Rectal smooth muscle tissue (tissue), 1 donor: ENCODE measurements at regions not wholly inside any gene's neighbourhood (a gene's known extent, or its start where the extent isn't known, plus 50 kb on each side); places are given as distances from the start of the nearest gene placed in this dataset.

ENCODE experiments used
- H3K27ac ChIP-seq: one replicate; pipeline ENCODE4 v1.7.0; 2013; ENCODE audit warnings: low read depth, low read length, inconsistent platforms
- H3K27me3 ChIP-seq: one replicate; pipeline ENCODE4 v1.7.0; 2013; ENCODE audit warnings: low read length; ENCODE audit not compliant: control insufficient read depth, insufficient read depth
- H3K36me3 ChIP-seq: one replicate; pipeline ENCODE4 v1.7.0; 2013; ENCODE audit warnings: low read length; ENCODE audit not compliant: control insufficient read depth, insufficient read depth
- H3K4me1 ChIP-seq: one replicate; pipeline ENCODE4 v1.7.0; 2013; ENCODE audit warnings: low read length; ENCODE audit not compliant: control insufficient read depth, insufficient read depth
- H3K4me3 ChIP-seq: one replicate; pipeline ENCODE4 v1.7.0; 2013; ENCODE audit warnings: low read length
- H3K9ac ChIP-seq: one replicate; pipeline ENCODE4 v1.7.0; 2013; ENCODE audit warnings: low read length

GRCh38 chr12:100716945-100717732 is 77.4 kb upstream of the ANO4 start:
- Histone ChIP-seq H3K36me3 (no peaks in the 10 kb centered on the region), H3K27ac (no peak overlapping the region), H3K9ac (no peak overlapping the region), H3K4me3 (peak overlapping the region; percentile 8), H3K4me1 (no peaks in the 10 kb centered on the region), H3K27me3 (peaks cover 9% of the 10 kb centered on the region)

- Histone ChIP-seq H3K4me3 (no peak overlapping the region), H3K9ac (no peak overlapping the region), H3K4me1 (no peaks in the 10 kb centered on the region), H3K36me3 (no peaks in the 10 kb centered on the region), H3K27ac (no peak overlapping the region), H3K27me3 (peaks cover 9% of the 10 kb centered on the region)
Measured at GRCh38 chr12:100717733-100718067, 76.9 kb upstream of the ANO4 start.

- Histone ChIP-seq H3K27me3 (peaks cover 9% of the 10 kb centered on the region), H3K4me1 (no peaks in the 10 kb centered on the region), H3K4me3 (no peak overlapping the region), H3K27ac (no peak overlapping the region), H3K9ac (no peak overlapping the region), H3K36me3 (no peaks in the 10 kb centered on the region)
Measured at GRCh38 chr12:100718187-100718586, 76.4 kb upstream of the ANO4 start.

- H3K36me3 ChIP-seq: no peaks in the 10 kb centered on the region
- H3K27me3 ChIP-seq: peaks cover 9% of the 10 kb centered on the region
- H3K4me1 ChIP-seq: no peaks in the 10 kb centered on the region
Measured at GRCh38 chr12:100720016-100720654, 74.4 kb upstream of the ANO4 start.

GRCh38 chr12:100721169-100721568 is 73.4 kb upstream of the ANO4 start:
- H3K27ac ChIP-seq: no peak overlapping the region
- H3K9ac ChIP-seq: no peak overlapping the region
- peaks cover 9% of the 10 kb centered on the region for H3K27me3 ChIP-seq
- no peaks in the 10 kb centered on the region for H3K36me3 ChIP-seq
- H3K4me1 ChIP-seq: no peaks in the 10 kb centered on the region
- no peak overlapping the region for H3K4me3 ChIP-seq

More at GRCh38 chr12:100720016-100720654, 74.4 kb upstream of the ANO4 start:
- Histone ChIP-seq H3K27ac (no peak overlapping the region), H3K9ac (no peak overlapping the region), H3K4me3 (no peak overlapping the region)

- Histone ChIP-seq H3K4me3 (no peak overlapping the region), H3K27me3 (no peaks in the 10 kb centered on the region), H3K27ac (no peak overlapping the region), H3K9ac (no peak overlapping the region), H3K36me3 (no peaks in the 10 kb centered on the region), H3K4me1 (no peaks in the 10 kb centered on the region)
Measured at GRCh38 chr12:100724071-100724470, 70.5 kb upstream of the ANO4 start.

GRCh38 chr12:100733817-100734593 is 60.6 kb upstream of the ANO4 start:
- Histone ChIP-seq H3K4me1 (no peaks in the 10 kb centered on the region), H3K27me3 (no peaks in the 10 kb centered on the region), H3K27ac (no peak overlapping the region), H3K9ac (no peak overlapping the region), H3K4me3 (no peak overlapping the region), H3K36me3 (no peaks in the 10 kb centered on the region)

- Histone ChIP-seq H3K36me3 (no peaks in the 10 kb centered on the region), H3K27me3 (no peaks in the 10 kb centered on the region), H3K27ac (no peak overlapping the region), H3K9ac (no peak overlapping the region), H3K4me1 (no peaks in the 10 kb centered on the region), H3K4me3 (no peak overlapping the region)
Measured at GRCh38 chr12:100737168-100737567, 57.4 kb upstream of the ANO4 start.

GRCh38 chr12:100738086-100738485 is 56.5 kb upstream of the ANO4 start:
- Histone ChIP-seq H3K36me3 (no peaks in the 10 kb centered on the region), H3K27me3 (no peaks in the 10 kb centered on the region), H3K4me3 (no peak overlapping the region)

GRCh38 chr12:100741084-100741711 is 53.4 kb upstream of the ANO4 start:
- Histone ChIP-seq H3K9ac (no peak overlapping the region), H3K4me3 (no peak overlapping the region), H3K27me3 (no peaks in the 10 kb centered on the region), H3K36me3 (no peaks in the 10 kb centered on the region), H3K4me1 (no peaks in the 10 kb centered on the region), H3K27ac (no peak overlapping the region)

More at GRCh38 chr12:100738086-100738485, 56.5 kb upstream of the ANO4 start:
- Histone ChIP-seq H3K4me1 (no peaks in the 10 kb centered on the region), H3K9ac (no peak overlapping the region), H3K27ac (no peak overlapping the region)

- no peak overlapping the region for H3K4me3 ChIP-seq
- H3K27me3 ChIP-seq: no peaks in the 10 kb centered on the region
Measured at GRCh38 chr12:100743060-100743459, 51.5 kb upstream of the ANO4 start.

More at GRCh38 chr12:100743060-100743459, 51.5 kb upstream of the ANO4 start:
- H3K36me3 ChIP-seq: no peaks in the 10 kb centered on the region
- no peaks in the 10 kb centered on the region for H3K4me1 ChIP-seq
- H3K27ac ChIP-seq: no peak overlapping the region
- H3K9ac ChIP-seq: no peak overlapping the region
